SU-DHL-6 (cell line): ENCODE measurements at regions not wholly inside any gene's neighbourhood (a gene's known extent, or its start where the extent isn't known, plus 50 kb on each side); places are given as distances from the start of the nearest gene placed in this dataset.

Experiments
- H2AFZ ChIP-seq: fragments of 200-600 bp; sonication (generic); 2 replicates; pipeline ENCODE4 v1.6.1; 2014; ENCODE audit warnings: low read depth, mild to moderate bottlenecking, moderate library complexity, mixed read lengths, antibody characterized with exemption, low read length; ENCODE audit not compliant: severe bottlenecking
- H3F3A ChIP-seq: fragments of 200-600 bp; shearing (Covaris generic); 2 replicates; pipeline ENCODE4 v1.6.0; 2016; ENCODE audit warnings: antibody characterized with exemption, mild to moderate bottlenecking; ENCODE audit not compliant: insufficient read depth
- H3K27ac ChIP-seq: fragments of 200-600 bp; sonication (generic); 2 replicates; pipeline ENCODE4 v1.5.1; 2016; ENCODE audit warnings: low read depth, mild to moderate bottlenecking, low read length, moderate library complexity, mixed read lengths
- H3K27me3 ChIP-seq: fragments of 200-600 bp; sonication (generic), shearing (Covaris generic); 2 replicates; pipeline ENCODE4 v1.6.0; 2014; ENCODE audit warnings: mild to moderate bottlenecking, low read length
- H3K36me3 ChIP-seq: fragments of 200-600 bp; sonication (generic); 2 replicates; pipeline ENCODE4 v1.6.1; 2014; ENCODE audit warnings: mild to moderate bottlenecking, low read length, mixed read lengths
- H3K4me2 ChIP-seq: fragments of 300-600, 200-600 bp; shearing (Covaris generic), sonication (generic); 2 replicates; pipeline ENCODE4 v1.6.0; 2014; ENCODE audit warnings: low read length, low read depth, mild to moderate bottlenecking; ENCODE audit not compliant: poor library complexity, severe bottlenecking
- H3K4me3 ChIP-seq: fragments of 200-600 bp; sonication (generic); 2 replicates; pipeline ENCODE4 v1.5.1; 2014; ENCODE audit warnings: antibody characterized with exemption, low read length, mild to moderate bottlenecking, mixed read lengths; ENCODE audit not compliant: insufficient read depth, poor library complexity, severe bottlenecking
- H3K79me2 ChIP-seq: fragments of 200-600 bp; sonication (generic); 2 replicates; pipeline ENCODE4 v1.6.1; 2014; ENCODE audit warnings: mild to moderate bottlenecking, low read length, moderate library complexity; ENCODE audit not compliant: insufficient read depth
- H3K9ac ChIP-seq: fragments of 200-600 bp; sonication (generic); 2 replicates; pipeline ENCODE4 v1.7.0; 2014; ENCODE audit warnings: mild to moderate bottlenecking, low read length
- H3K9me2 ChIP-seq: fragments of 200-600 bp; sonication (generic); replicated peaks from 2 replicates; pipeline ENCODE4 v1.6.1; 2014; ENCODE audit warnings: low read length; ENCODE audit not compliant: insufficient read depth
- H3K9me3 ChIP-seq: fragments of 200-600 bp; sonication (generic); 2 replicates; pipeline ENCODE4 v1.6.1; 2014; ENCODE audit warnings: low read length, mixed read lengths; ENCODE audit not compliant: insufficient read depth
- H4K20me1 ChIP-seq: fragments of 200-600 bp; sonication (generic); 2 replicates; pipeline ENCODE4 v1.6.1; 2014; ENCODE audit warnings: low read depth, mild to moderate bottlenecking, antibody characterized with exemption, low read length, moderate library complexity, mixed read lengths
- CTCF ChIP-seq: fragments of 200-600 bp; sonication (generic); IDR thresholded peaks from one replicate; pipeline ENCODE4 v1.5.1; 2017; ENCODE audit warnings: antibody characterized with exemption, mild to moderate bottlenecking, low read length, moderate library complexity; ENCODE audit not compliant: insufficient read depth, poor library complexity, severe bottlenecking
- EZH2phosphoT487 ChIP-seq: fragments of 200-600 bp; sonication (generic), shearing (Covaris generic); conservative IDR thresholded peaks from 2 replicates; pipeline ENCODE4 v1.6.1; 2018; ENCODE audit warnings: mild to moderate bottlenecking, antibody characterized with exemption, low read length, moderate library complexity, mixed read lengths

DNA sequence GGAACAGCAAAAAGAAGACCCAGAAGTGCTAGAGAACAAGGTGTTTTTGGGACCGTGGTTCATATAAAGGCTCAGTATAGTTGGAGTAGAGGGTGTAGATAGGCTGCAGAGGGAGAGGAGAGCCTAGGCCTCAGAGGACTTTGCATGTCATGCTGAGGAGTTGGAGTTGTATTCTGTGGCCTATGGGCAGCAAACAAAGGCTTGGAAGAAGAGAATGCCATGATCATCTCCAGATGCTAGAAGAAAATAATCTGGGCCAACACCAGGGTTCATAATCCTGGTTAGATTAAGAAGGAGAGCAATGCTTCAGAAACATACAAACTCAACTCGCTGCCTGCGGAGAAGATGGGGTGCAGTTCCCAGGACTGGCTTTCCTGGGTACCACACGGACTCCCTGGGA is 262.8 kb upstream of the USP24 start:
- H4K20me1 ChIP-seq, result no peaks in the 10 kb centered on the region
- H3K27me3 ChIP-seq, result no peaks in the 10 kb centered on the region
- no peaks in the 10 kb centered on the region for H3K9me3 ChIP-seq
- H3K4me3 ChIP-seq, result no peak overlapping the region
- H3K27ac ChIP-seq, result no peak overlapping the region
- H2AFZ ChIP-seq, result no peak overlapping the region
- TF ChIP-seq EZH2phosphoT487 (no peak), CTCF (no peak)
- no peaks in the 10 kb centered on the region for H3F3A ChIP-seq
- no peak overlapping the region for H3K9ac ChIP-seq
- H3K4me2 ChIP-seq, result no peak overlapping the region
- no peaks in the 10 kb centered on the region for H3K79me2 ChIP-seq
- no peaks in the 10 kb centered on the region for H3K9me2 ChIP-seq
- H3K36me3 ChIP-seq, result no peaks in the 10 kb centered on the region

- H3K27ac ChIP-seq, result no peak overlapping the region
- no peak overlapping the region for H3K4me3 ChIP-seq
- no peak overlapping the region for H3K9ac ChIP-seq
- H2AFZ ChIP-seq, result no peak overlapping the region
- TF ChIP-seq CTCF, result no peak
- no peak for TF ChIP-seq EZH2phosphoT487
- H3K79me2 ChIP-seq, result no peaks in the 10 kb centered on the region
- H3K4me2 ChIP-seq, result no peak overlapping the region
- no peaks in the 10 kb centered on the region for H3F3A ChIP-seq
- no peaks in the 10 kb centered on the region for H3K36me3 ChIP-seq
- H4K20me1 ChIP-seq, result no peaks in the 10 kb centered on the region
- H3K9me3 ChIP-seq, result no peaks in the 10 kb centered on the region
- H3K9me2 ChIP-seq, result no peaks in the 10 kb centered on the region; the same call in 1 of the 2 replicates
- no peaks in the 10 kb centered on the region; the same call in 1 of the 2 replicates for H3K27me3 ChIP-seq
These were observed 261.4 kb upstream of the USP24 start for GRCh38 chr1:55476445-55477015.

DNA sequence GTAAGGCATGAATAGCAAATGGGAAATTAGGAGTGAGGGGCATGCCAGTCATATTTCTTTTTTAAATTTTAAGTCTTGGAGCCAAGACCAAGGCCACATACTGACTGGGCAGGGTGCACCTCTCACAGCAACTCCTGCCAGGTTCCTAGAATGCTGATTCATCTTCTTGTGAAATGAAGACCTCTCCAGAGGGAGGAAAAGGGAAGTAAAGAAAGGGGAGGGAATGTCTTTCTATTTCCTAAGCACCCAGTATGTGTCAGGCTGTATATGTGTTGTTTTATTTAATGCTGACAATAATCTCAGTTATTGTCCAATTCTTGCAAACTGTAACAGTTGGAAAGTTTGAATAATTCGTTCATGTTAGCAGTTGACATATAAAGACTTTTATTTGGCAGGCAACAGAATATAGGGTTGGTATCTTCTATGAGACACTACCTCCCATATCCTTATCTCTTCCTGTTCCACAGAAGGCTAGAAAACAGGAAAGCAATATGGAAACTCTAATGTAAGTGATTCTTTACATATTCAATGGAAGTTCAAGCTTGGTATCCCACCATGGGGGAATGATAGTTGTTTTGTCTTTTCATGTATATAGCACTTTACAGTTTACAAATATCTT is 259.1 kb upstream of the USP24 start:
- H4K20me1 ChIP-seq, result no peaks in the 10 kb centered on the region
- no peaks in the 10 kb centered on the region for H3K36me3 ChIP-seq
- no peaks in the 10 kb centered on the region for H3K9me3 ChIP-seq
- no peaks in the 10 kb centered on the region; the same call in 1 of the 2 replicates for H3K9me2 ChIP-seq
- no peak overlapping the region for H3K27ac ChIP-seq
- H3K4me2 ChIP-seq, result no peak overlapping the region
- no peaks in the 10 kb centered on the region; the same call in 1 of the 2 replicates for H3K27me3 ChIP-seq
- H3K9ac ChIP-seq, result no peak overlapping the region
- no peak overlapping the region for H3K4me3 ChIP-seq
- no peaks in the 10 kb centered on the region for H3K79me2 ChIP-seq
- TF ChIP-seq CTCF (no peak), EZH2phosphoT487 (no peak)
- no peaks in the 10 kb centered on the region for H3F3A ChIP-seq
- H2AFZ ChIP-seq, result no peak overlapping the region
